ENCODE measurements at regions not wholly inside any gene's neighbourhood (a gene's known extent, or its start where the extent isn't known, plus 50 kb on each side); places are given as distances from the start of the nearest gene placed in this dataset.

DNA sequence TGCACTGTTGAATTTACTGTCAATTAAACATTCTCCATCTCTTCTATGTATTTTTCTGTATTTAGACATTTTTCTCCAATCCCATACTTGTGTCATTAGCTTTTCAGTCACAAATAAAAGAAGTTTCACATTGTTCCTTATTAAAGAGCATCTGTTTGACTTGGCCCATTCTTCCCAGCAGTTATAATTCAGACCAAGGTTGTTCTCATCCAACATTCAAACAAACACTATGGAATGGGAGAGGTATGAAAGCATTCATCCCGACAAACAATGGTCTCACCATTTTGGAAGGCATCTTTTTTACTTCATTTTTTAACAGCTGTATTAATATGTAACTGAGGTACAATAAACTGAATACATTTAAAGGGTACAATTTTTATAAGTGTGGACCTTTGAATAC, 208.8 kb upstream of the MAF start:
- no peak for DNase-seq

DNA sequence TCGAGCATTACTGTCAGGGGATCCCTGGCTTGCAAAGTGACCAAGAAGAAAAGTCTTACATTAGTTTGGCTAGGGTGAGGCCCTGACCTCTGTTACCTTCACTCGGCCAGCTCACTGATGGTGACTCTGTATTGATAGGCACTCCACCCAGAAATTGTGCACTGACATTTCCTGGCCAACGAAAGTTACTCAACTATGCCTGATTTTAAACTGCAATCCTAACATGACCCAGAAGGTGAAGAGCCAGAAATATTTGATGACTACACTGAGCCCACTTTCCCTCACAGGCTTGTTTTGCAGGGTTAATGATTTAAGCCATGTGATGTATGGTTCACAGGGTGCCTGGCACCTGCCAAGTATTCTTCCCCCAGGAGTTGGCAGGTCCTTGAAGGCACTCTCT, 208.2 kb upstream of the MAF start:
- DNase-seq, result no peak

DNA sequence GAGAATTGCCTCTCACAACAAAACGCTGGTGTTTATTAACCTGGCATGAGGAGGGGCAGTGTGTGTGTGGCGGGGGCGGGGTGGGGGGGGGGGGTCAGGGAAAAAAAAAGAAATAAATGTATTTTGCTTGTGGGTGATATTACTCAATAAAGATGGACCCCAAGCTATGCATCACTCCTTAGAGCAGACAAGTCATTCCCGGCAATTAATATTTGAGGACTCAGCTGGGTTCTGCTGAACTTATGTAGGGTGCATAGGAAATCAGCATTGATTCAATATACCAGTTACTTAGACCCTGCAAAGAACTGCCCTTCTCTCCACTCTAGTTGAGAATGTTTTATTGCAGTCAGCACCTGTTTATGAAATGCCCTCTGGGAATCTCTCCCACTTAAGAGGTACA, 206.2 kb upstream of the MAF start:
- DNase-seq, result no peak

GRCh38 chr16:79805621-79806020, 205.1 kb upstream of the MAF start:
- no peak for DNase-seq

GRCh38 chr16:79801646-79802045, 201.1 kb upstream of the MAF start:
- no peak for DNase-seq

DNA sequence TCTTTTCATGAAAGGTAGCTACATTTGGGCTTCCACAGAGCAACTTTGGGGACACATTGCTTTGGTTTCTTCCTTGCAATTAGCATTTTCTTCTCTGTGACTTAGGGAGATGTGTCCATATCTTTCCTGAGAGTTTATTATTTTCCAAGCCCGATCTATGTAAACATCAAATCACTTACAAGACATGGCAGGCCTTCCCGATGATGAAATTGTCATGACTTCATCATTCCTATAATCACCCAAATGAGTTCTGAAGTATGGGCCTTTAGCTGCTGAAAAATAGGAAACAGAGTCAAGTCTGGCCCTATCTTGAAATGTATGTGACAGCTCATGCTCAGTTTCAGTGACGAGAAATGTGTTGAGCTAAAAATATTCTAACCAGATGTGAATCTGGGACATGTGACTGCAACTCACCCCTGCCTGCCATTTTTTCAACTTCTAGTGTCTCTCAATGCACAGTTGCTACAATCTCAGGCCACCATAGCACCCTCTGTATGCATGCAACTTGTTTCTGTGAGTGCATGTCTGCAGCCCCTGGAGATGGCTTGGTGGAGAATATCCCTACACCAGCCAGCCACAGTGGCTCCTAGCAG, 199.6 kb upstream of the MAF start:
- DNase-seq, result no peak

DNA sequence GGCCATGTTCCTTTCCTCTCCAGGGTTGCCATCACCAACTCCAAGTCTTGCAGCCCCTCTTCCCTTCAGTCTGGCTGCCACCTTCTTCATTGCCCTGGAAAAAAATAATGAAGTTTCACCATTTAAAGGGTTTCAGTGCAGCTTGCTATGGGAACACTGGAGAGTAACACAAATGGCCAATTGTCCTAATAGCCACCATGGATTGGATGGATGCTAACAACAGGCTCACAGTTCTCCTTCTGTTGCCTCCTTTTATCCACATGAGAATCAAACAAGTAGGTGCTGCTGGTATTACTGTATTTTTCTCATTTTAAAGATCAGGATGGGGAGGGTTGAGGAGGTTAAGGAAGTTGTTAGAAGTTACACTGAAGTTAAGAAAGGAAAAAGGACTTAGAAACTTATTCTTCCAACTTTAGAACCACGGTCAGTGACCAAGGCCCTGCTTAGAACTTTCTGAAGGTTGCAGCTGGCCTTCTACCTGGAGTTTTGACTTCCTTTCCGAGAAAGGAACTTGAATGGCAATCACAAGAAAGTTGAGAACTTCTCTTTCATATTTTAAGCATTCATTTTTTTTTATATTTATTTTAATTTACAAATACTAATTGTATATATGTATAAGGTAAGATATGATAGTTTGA, 198.0 kb upstream of the MAF start:
- DNase-seq, result no peak

GRCh38 chr16:79797486-79797885, 196.9 kb upstream of the MAF start:
- no peak for DNase-seq

DNA sequence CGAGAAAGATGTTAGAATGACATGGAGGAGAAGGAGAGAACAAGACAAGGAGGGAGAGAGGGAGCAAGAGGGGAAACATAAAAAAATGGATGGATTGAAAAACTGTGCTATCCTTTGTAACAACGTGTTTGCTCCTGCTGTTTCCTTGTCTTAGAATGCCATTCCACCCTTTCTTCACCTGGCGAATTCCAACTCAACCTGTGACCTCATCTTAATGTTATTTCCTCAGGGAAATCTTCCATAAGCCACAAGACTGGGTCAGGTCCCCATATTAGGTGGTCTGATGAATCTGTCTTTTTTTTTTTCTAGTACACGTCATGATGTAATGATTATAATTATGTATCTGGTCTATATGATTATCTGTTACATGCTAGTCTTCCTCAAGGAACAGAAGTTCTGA, 195.0 kb upstream of the MAF start:
- no peak for DNase-seq

DNA sequence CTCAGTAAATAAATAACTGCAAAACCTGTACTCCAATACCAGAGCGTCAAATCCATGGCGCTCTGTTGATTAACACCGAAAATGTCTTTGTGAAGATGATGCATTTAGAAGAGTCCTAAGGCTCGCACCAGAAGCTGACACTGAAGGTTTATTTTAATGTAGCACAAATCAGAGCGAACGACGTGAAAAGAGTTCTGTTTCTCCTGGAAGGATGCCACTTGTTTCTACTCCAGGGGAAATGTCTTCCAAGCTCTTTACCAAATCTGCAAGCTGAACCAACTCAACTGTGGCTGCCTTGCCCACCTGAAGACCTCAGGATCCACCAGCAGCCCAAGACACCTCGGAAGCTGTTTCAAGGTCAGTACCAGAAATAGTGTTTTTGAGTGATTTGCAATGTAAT, 194.4 kb upstream of the MAF start:
- DNase-seq, result no peak

GRCh38 chr16:79792664-79793351, 192.3 kb upstream of the MAF start:
- DNase-seq, result no peak

DNA sequence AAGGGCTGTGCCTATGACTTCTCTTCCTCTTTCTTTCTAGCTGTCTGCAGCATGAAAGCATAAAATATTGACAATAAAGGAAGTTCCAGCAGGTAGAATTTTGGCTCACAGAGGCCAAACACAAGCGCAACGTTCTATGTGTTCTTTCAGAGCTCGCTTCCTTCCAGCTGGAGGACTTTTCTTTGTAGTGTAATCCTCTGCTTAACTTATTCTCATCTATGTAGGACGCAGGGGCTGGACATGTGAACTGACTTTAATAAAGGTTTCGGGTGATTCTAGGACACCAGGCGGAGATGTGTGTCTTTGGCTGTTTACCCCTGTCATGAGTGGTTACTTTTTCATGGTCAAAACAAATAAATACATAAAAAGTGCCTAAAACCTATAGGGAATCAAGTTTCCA, 191.5 kb upstream of the MAF start:
- no peak for DNase-seq

GRCh38 chr16:79790854-79791253, 190.3 kb upstream of the MAF start:
- DNase-seq, result no peak

DNA sequence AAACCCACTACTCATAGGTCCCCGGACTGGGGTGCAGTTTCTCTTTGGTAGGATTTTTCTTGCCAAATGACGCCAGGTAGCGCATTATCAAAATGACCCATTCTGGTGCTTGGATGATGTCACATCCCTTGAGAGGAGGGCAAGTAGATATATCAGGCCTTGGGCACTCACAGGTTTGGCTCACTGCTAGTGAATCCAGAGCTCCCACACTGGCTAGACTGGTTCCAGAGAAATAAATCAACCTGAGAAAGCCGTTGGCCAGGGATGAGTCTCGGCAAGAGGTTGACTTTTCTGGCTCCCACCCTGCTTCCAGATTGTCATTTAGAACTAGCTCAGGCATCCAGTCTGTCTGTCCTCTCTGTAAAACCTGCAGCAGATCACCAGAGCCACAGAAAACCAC, 188.4 kb upstream of the MAF start:
- no peak for DNase-seq

DNA sequence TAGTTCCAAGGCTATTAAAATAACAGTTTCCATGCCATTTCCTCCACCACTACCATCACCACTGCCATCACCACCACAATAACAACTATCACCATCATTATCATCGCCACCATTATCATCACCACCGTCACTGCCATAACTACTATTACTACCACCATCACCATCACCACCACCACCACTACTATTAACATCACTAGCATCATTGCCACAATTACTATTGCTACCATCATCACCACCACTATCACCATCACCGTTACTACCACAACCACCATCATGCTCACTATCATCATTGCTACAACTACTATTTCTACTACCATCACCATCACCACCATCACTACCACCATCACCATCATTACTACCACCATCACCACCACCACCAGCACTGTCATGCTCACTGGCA, 185.9 kb upstream of the MAF start:
- DNase-seq, result no peak

GRCh38 chr16:79784007-79784406, 183.5 kb upstream of the MAF start:
- no peak for DNase-seq

DNA sequence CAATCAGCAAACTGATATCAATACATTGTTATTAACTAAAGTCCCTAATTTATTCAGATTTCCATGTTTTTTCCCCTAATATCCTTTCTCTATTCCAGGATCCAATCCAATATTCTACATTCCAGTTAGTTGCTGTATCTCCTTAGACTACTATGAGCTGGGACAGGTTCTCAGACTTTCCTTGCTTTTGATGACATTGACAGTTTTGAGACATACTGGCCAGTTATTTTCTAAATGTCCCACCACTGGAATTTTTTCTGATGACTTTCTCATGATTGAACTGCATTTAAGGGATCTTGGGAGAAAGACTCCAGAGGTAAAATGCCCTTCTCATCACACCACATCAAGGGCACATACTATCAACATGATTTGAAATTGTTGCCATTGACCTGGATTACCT, 177.1 kb upstream of the MAF start:
- no peak for DNase-seq

DNA sequence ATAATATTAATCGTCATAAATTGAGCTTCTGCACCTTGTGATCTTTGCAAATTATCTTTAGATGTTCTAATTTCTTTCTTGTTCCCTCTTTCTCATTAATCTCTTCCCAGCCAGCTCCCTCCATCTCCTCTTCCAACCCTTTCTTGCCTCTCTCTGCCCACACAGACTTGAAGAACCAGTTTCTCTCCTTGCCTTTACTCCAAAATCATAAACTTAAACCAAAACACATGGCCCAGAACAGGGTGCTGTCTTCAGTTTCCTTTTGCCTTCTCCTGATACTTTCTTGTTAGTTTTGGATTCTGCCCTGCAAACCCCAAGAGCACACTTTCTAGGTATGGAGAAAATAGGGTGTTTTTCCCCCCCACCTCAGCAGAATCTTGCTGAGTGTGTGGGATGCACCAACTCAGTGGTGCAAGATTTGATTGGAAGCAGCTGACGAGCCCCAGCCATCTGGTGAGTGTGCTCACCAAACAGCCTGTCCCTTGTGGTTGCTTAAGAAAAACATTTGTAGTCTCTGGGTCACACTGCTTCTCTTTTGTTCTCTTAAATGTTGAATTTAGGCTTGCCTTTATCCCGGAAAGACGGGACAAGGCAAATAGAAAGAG, 175.8 kb upstream of the MAF start:
- DNase-seq, result no peak

DNA sequence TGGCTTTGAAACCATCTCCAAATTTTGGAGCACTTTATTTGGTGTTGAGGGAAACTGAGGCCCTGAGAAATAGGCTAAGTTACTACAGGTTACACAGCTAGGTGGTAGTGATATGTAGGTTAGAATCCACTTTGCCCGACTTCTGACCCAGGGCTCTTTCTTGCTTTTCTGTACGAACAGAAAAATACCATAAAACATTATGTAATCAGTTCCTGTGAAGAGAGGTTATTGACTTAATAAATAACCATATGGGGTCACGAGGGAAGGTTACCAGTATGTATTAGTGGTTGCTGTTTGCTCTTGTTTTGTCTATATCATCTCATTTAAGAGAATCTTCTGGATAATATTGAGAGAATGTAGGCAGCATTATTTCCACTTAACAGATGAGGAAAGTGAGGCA, 172.2 kb upstream of the MAF start:
- no peak for DNase-seq

- no peak for DNase-seq
Observed at GRCh38 chr16:79772048-79772447, 171.5 kb upstream of the MAF start.

DNA sequence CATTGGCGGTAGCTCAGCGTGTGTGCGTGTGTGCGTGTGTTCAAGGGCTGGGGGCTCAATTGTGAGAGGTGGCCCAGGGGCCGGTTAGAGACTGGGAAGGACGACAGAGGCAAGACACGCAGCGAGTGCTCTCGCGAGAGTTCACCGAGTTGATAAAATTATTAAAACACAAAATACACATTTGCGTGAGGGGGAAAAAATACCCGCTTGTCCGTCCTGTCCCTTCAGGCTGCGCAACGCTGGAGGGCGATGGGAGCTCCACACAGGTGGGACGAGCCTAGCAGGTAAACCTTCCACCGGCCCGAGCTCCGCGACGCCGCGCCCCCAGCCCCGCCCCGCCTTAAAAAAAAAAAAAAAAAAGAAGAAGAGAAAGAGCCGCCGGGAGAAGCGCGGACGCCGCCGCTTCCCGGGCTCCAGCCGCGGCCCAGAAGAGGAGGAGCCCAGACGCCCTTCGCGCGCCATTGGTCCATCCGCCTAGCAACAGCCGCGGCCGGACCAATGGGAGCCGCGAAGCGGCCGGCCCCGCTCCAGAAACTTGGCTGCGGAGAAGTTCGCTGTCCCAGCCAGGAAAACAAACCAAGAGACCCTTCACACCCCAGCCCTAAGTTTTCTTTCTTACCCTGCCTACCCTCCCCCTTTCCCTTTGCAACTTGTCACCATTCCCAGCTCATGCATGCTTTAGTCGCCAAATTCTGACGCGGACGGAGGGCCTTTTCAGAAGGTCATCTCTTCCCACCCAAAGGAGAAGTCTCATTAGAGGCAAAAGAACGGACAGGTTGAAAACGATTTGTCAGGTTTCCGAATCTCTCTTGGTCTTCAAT, 169.9 kb upstream of the MAF start:
- peak; percentile 2 to 24 for DNase-seq

DNA sequence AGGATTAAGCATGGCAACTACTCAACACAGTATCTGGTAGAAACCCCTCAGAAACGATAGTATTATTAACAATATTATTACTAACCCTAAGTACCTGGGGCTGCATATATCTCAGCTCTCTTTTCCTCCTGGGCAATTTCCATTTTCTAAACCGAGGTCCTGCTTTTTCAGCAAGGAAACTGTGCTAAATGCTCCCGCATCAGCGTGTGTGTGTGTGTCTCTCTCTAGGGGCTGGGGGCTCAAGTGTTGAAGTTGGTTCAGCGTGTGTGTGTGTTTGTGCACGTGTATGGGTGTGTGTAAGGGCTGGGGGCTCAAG, 169.3 kb upstream of the MAF start:
- no peak for DNase-seq

- DNase-seq, result no peak
Observed at GRCh38 chr16:79769270-79769927, 168.9 kb upstream of the MAF start.

Measured in NCI-H1930 (cell line).